GM23248 (cell line): ENCODE measurements at regions not wholly inside any gene's neighbourhood (a gene's known extent, or its start where the extent isn't known, plus 50 kb on each side); places are given as distances from the start of the nearest gene placed in this dataset.
"Not testable (repeated sequence)": the region's sequence is repeated elsewhere in the genome, so short reads cannot be mapped to it uniquely, and the experiment has no call there.

Experiments used
- DNase-seq: peaks from one replicate; pipeline ENCODE4 v3.0.0-alpha.2; 2015
- H2AFZ ChIP-seq: fragments of 200-600 bp; sonication (generic); 2 replicates; pipeline ENCODE4 v1.6.1; 2016; ENCODE audit warnings: antibody characterized with exemption
- H3F3A ChIP-seq: fragments of 200-600 bp; sonication (generic); 2 replicates; pipeline ENCODE4 v1.6.1; 2016; ENCODE audit warnings: mild to moderate bottlenecking, antibody characterized with exemption, mixed run types; ENCODE audit not compliant: insufficient read depth
- H3K27ac ChIP-seq: fragments of 200-600 bp; sonication (generic); 2 replicates; pipeline ENCODE4 v1.5.1; 2016; ENCODE audit warnings: mild to moderate bottlenecking
- H3K27me3 ChIP-seq: fragments of 200-600 bp; sonication (generic); replicated peaks from 2 replicates; pipeline ENCODE4 v1.6.1; 2016; ENCODE audit warnings: mild to moderate bottlenecking; ENCODE audit not compliant: insufficient read depth
- H3K36me3 ChIP-seq: fragments of 200-600 bp; sonication (generic); 2 replicates; pipeline ENCODE4 v1.6.1; 2016; ENCODE audit warnings: low read depth, mild to moderate bottlenecking
- H3K4me1 ChIP-seq: fragments of 200-600 bp; sonication (generic); 2 replicates; pipeline ENCODE4 v1.6.1; 2016; ENCODE audit warnings: mild to moderate bottlenecking; ENCODE audit not compliant: insufficient read depth
- H3K4me2 ChIP-seq: fragments of 200-600 bp; sonication (generic); one replicate; pipeline ENCODE4 v1.6.1; 2016; ENCODE audit warnings: mild to moderate bottlenecking; ENCODE audit not compliant: unreplicated experiment
- H3K4me3 ChIP-seq: fragments of 200-600 bp; sonication (generic); 2 replicates; pipeline ENCODE4 v1.5.1; 2016; ENCODE audit warnings: mild to moderate bottlenecking
- H3K79me2 ChIP-seq: fragments of 200-600 bp; sonication (generic); 2 replicates; pipeline ENCODE4 v1.6.1; 2016; ENCODE audit warnings: mild to moderate bottlenecking; ENCODE audit not compliant: insufficient read depth
- H3K9ac ChIP-seq: fragments of 200-600 bp; sonication (generic); 2 replicates; pipeline ENCODE4 v1.6.1; 2016; ENCODE audit warnings: mild to moderate bottlenecking
- H3K9me2 ChIP-seq: fragments of 200-600 bp; sonication (generic); 2 replicates; pipeline ENCODE4 v1.6.1; 2016; ENCODE audit warnings: mixed run types, mild to moderate bottlenecking, moderate library complexity; ENCODE audit not compliant: insufficient read depth
- H3K9me3 ChIP-seq: fragments of 200-600 bp; sonication (generic); one replicate; pipeline ENCODE4 v1.6.1; 2017; ENCODE audit warnings: low read depth
- H4K20me1 ChIP-seq: fragments of 200-600 bp; sonication (generic); 2 replicates; pipeline ENCODE4 v1.6.0; 2016; ENCODE audit not compliant: insufficient read depth
- EZH2 ChIP-seq: fragments of 200-600 bp; sonication (generic); IDR thresholded peaks from 2 replicates; pipeline ENCODE4 v1.6.1; 2018; ENCODE audit warnings: antibody characterized with exemption, mild to moderate bottlenecking; ENCODE audit not compliant: insufficient read depth, poor library complexity, severe bottlenecking
- EZH2phosphoT487 ChIP-seq: fragments of 200-600 bp; sonication (generic); IDR thresholded peaks from 2 replicates; pipeline ENCODE4 v1.6.1; 2018; ENCODE audit warnings: antibody characterized with exemption, moderate library complexity, mild to moderate bottlenecking, low read depth; ENCODE audit not compliant: insufficient read depth
- WGBS, 2 experiments: methylation state at CpG; one replicate each; pipeline ENCODE4 v1.1.6; 2015 to 2017; ENCODE audit warnings: low lambda C conversion rate in 2 of 2, low coverage in 1 of 2; ENCODE audit errors: missing lambda C conversion rate in 2 of 2; 5-methylcytosine and 5-hydroxymethylcytosine counted together
- in situ Hi-C: fragments of 300-500 bp; cut with MboI; formaldehyde crosslinking; loops from 2 replicates; pipeline ENCODE4 v1.15.0; 2020

DNA sequence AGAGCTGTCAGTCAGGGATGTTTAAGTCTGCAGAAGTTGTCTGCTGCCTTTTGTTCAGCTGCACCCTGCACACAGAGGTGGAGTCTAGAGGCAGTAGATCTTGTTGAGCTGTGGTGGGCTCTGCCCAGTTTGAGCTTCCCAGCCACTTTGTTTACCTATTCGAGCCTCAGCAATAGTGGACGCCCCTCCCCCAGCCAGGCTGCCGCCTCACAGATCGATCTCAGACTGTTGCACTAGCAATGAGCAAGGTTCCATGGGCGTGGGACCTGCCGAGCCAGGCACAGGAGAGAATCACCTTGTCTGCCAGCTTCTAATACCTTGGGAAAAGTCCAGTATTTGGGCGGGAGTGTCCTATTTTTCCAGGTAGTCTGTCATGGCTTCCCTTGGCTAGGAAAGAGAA, 225.1 kb upstream of the RASA1 start:
- H4K20me1 ChIP-seq, result no peaks in the 10 kb centered on the region
- H3K9me3 ChIP-seq, result no peaks in the 10 kb centered on the region
- H3K27me3 ChIP-seq, result no peaks in the 10 kb centered on the region
- no peaks in the 10 kb centered on the region for H3K9me2 ChIP-seq
- no peak for DNase-seq
- no peak overlapping the region for H3K4me2 ChIP-seq
- no peaks in the 10 kb centered on the region for H3K36me3 ChIP-seq
- H3F3A ChIP-seq, result no peaks in the 10 kb centered on the region
- H3K9ac ChIP-seq, result no peak overlapping the region
- H3K27ac ChIP-seq, result no peak overlapping the region
- H3K79me2 ChIP-seq, result no peaks in the 10 kb centered on the region
- H3K4me1 ChIP-seq, result no peaks in the 10 kb centered on the region
- WGBS, 2 experiments, result 72 to 74% methylated on average over 7 of the region's 7 CpGs
- TF ChIP-seq EZH2 (no peak), EZH2phosphoT487 (no peak)
- no peak overlapping the region for H3K4me3 ChIP-seq
- H2AFZ ChIP-seq, result no peak overlapping the region
- in situ Hi-C loops, result no loop called here

- H3K27me3 ChIP-seq, result no peaks in the 10 kb centered on the region
- no peaks in the 10 kb centered on the region for H4K20me1 ChIP-seq
- no peaks in the 10 kb centered on the region for H3K4me1 ChIP-seq
- H3K79me2 ChIP-seq, result no peaks in the 10 kb centered on the region
- no peaks in the 10 kb centered on the region for H3K36me3 ChIP-seq
- H3F3A ChIP-seq, result no peaks in the 10 kb centered on the region
- in situ Hi-C loops, result no loop called here
- DNase-seq, result peak; percentile 2
- no peaks in the 10 kb centered on the region for H3K9me2 ChIP-seq
- H3K4me2 ChIP-seq, result no peak overlapping the region
- no peaks in the 10 kb centered on the region for H3K9me3 ChIP-seq
- WGBS, 2 experiments, result 65 to 67% methylated on average over 1 of the region's 1 CpG
- H3K4me3 ChIP-seq, result no peak overlapping the region
- TF ChIP-seq EZH2, result no peak
- no peak for TF ChIP-seq EZH2phosphoT487
- H3K27ac ChIP-seq, result no peak overlapping the region
- H3K9ac ChIP-seq, result no peak overlapping the region
- H2AFZ ChIP-seq, result no peak overlapping the region
Measured at GRCh38 chr5:87048156-87048555, 219.5 kb upstream of the RASA1 start.

GRCh38 chr5:87049012-87049411, 218.7 kb upstream of the RASA1 start:
- H3K36me3 ChIP-seq, DNase-seq, H2AFZ ChIP-seq, H3K9ac ChIP-seq, H3K4me2 ChIP-seq, H3F3A ChIP-seq, H3K4me1 ChIP-seq, H3K9me3 ChIP-seq, H3K9me2 ChIP-seq, H3K27ac ChIP-seq, H3K79me2 ChIP-seq, H4K20me1 ChIP-seq, H3K27me3 ChIP-seq, H3K4me3 ChIP-seq, in situ Hi-C loops: not testable (repeated sequence)
- 80 to 82% methylated on average over 6 of the region's 6 CpGs for WGBS, 2 experiments

DNA sequence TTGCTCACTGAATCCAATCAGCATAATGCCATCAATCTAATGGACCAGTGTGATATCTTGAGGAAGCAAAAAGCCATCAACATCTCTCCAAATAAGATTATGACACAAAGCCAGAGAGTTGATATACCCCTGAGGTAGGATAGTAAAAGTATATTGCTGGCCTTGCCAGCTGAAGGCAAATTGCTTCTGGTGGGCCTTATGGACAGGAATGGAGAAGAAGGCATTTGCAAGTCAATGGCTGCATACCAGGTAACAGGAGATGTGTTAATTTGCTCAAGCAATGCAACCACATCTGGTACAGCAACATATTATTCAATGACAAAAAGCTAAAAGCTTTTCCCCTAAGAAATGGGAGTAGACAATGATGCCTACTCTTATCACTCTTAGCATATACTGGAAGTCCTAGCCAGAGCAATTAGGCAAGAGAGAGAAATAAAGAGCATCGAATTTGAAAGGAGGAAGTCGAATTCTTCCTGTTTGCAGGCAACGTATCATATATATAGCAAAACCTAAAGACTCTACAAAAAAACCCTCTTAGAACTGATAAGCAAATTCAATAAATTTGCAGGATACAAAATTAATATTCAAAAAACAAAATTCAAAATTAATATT, 216.1 kb upstream of the RASA1 start:
- WGBS, 2 experiments, result 62 to 68% methylated on average over 3 of the region's 3 CpGs
- H3K4me2 ChIP-seq, result no peak overlapping the region
- H4K20me1 ChIP-seq, result no peaks in the 10 kb centered on the region
- no peaks in the 10 kb centered on the region for H3K79me2 ChIP-seq
- H3K4me1 ChIP-seq, result no peaks in the 10 kb centered on the region
- no peak overlapping the region for H2AFZ ChIP-seq
- H3K9me2 ChIP-seq, result 0 out of 2 replicates have a peak, but pooled peaks cover 7% of the 10 kb centered on the region
- TF ChIP-seq EZH2 (no peak), EZH2phosphoT487 (no peak)
- no peaks in the 10 kb centered on the region for H3F3A ChIP-seq
- no peak overlapping the region for H3K27ac ChIP-seq
- H3K36me3 ChIP-seq, result no peaks in the 10 kb centered on the region
- H3K27me3 ChIP-seq, result no peaks in the 10 kb centered on the region
- in situ Hi-C loops, result no loop called here
- H3K9ac ChIP-seq, result no peak overlapping the region
- no peaks in the 10 kb centered on the region for H3K9me3 ChIP-seq
- no peak overlapping the region for H3K4me3 ChIP-seq
- DNase-seq, result no peak

DNA sequence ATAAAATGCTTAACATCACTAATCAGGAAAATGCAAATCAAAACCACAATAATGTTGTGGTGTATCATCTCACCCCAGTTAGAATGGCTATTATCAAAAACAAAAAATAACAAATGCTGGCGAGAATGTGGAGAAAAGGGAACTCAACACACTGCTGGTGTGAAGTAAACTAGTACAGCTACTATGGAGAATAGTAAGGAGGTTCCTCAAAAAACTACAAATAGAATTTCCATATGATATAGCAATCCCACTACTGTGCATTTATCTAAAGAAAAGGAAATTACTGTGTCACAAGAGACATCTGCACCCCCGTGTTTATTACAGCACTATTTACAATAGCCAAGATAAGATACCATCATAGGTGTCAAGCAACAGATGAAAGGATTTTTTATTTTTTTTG, 214.5 kb upstream of the RASA1 start:
- Histone ChIP-seq H4K20me1 (no peaks in the 10 kb centered on the region), H3K9ac (no peak overlapping the region), H3K4me3 (no peak overlapping the region), H2AFZ (no peak overlapping the region), H3F3A (no peaks in the 10 kb centered on the region), H3K4me2 (no peak overlapping the region), H3K4me1 (no peaks in the 10 kb centered on the region), H3K9me3 (no peaks in the 10 kb centered on the region), H3K27me3 (no peaks in the 10 kb centered on the region), H3K36me3 (no peaks in the 10 kb centered on the region), H3K27ac (no peak overlapping the region), H3K79me2 (no peaks in the 10 kb centered on the region), H3K9me2 (0 out of 2 replicates have a peak, but pooled peaks cover 7% of the 10 kb centered on the region)
- DNase-seq, result no peak
- WGBS, 2 experiments, result 87% methylated on average over 2 of the region's 2 CpGs
- no peak for TF ChIP-seq EZH2phosphoT487
- no peak for TF ChIP-seq EZH2
- in situ Hi-C loops, result no loop called here
